Neuronal stem cell (in vitro differentiated cells): ENCODE measurements at regions not wholly inside any gene's neighbourhood (a gene's known extent, or its start where the extent isn't known, plus 50 kb on each side); places are given as distances from the start of the nearest gene placed in this dataset.

ENCODE experiments used
- DNase-seq: peaks from one replicate; pipeline ENCODE4 v3.0.0-alpha.2; 2013; ENCODE audit warnings: low spot score
- H2AFZ ChIP-seq: one replicate; pipeline ENCODE4 v1.6.1; 2013; ENCODE audit warnings: mild to moderate bottlenecking, low read length, inconsistent platforms
- H2AK5ac ChIP-seq: 2 replicates; pipeline ENCODE4 v1.6.1; 2013; ENCODE audit warnings: low read depth, mild to moderate bottlenecking, inconsistent platforms, low read length, moderate library complexity, mixed read lengths
- H2BK120ac ChIP-seq: 2 replicates; pipeline ENCODE4 v1.6.1; 2013; ENCODE audit warnings: low read depth, mild to moderate bottlenecking, inconsistent platforms, low read length, moderate library complexity, mixed read lengths
- H2BK12ac ChIP-seq: one replicate; pipeline ENCODE4 v1.6.1; 2013; ENCODE audit warnings: low read length, inconsistent platforms
- H2BK15ac ChIP-seq: 2 replicates; pipeline ENCODE4 v1.6.1; 2013; ENCODE audit warnings: mild to moderate bottlenecking, low read length, inconsistent platforms, mixed read lengths
- H2BK5ac ChIP-seq: one replicate; pipeline ENCODE4 v1.6.1; 2013; ENCODE audit warnings: inconsistent platforms, mild to moderate bottlenecking, low read length, moderate library complexity
- H3K14ac ChIP-seq: one replicate; pipeline ENCODE4 v1.6.1; 2013; ENCODE audit warnings: low read length, inconsistent platforms
- H3K18ac ChIP-seq: 2 replicates; pipeline ENCODE4 v1.6.1; 2013; ENCODE audit warnings: low read length, inconsistent platforms
- H3K23ac ChIP-seq: 2 replicates; pipeline ENCODE4 v1.6.1; 2013; ENCODE audit warnings: low read depth, mild to moderate bottlenecking, mixed read lengths, low read length, inconsistent platforms; ENCODE audit not compliant: poor library complexity
- H3K27ac ChIP-seq: replicated peaks from 3 replicates; pipeline ENCODE4 v1.5.1; 2013; ENCODE audit warnings: low read length, inconsistent platforms
- H3K27me3 ChIP-seq, 3 experiments: 2 replicates each; pipeline ENCODE4 v1.6.1; 2013; ENCODE audit warnings: low read length in 3 of 3, mild to moderate bottlenecking in 2 of 3, inconsistent platforms in 1 of 3, low read depth in 1 of 3, mixed read lengths in 1 of 3, moderate library complexity in 1 of 3; ENCODE audit not compliant: control insufficient read depth in 3 of 3, insufficient read depth in 3 of 3
- H3K36me3 ChIP-seq, 2 donors: replicated peaks in 1 of 2; 2 replicates each; pipeline ENCODE4 v1.6.1; 2013; ENCODE audit warnings: low read length in 2 of 2; ENCODE audit not compliant: control insufficient read depth in 2 of 2, insufficient read depth in 2 of 2
- H3K4ac ChIP-seq: 2 replicates; pipeline ENCODE4 v1.6.1; 2013; ENCODE audit warnings: inconsistent platforms, mild to moderate bottlenecking, low read length, moderate library complexity
- H3K4me1 ChIP-seq, 2 donors: 1 replicate in 1 of 2; 2 replicates in 1 of 2; pipeline ENCODE4 v1.6.1; 2013; ENCODE audit warnings: low read length in 2 of 2, low read depth in 1 of 2; ENCODE audit not compliant: control insufficient read depth in 2 of 2, insufficient read depth in 1 of 2
- H3K4me2 ChIP-seq: one replicate; pipeline ENCODE4 v1.6.1; 2013; ENCODE audit warnings: mild to moderate bottlenecking, low read length, inconsistent platforms; ENCODE audit not compliant: insufficient read depth, poor library complexity, severe bottlenecking
- H3K4me3 ChIP-seq, 2 donors: 2 replicates each; pipeline ENCODE4 v1.5.1; 2013; ENCODE audit warnings: low read length in 2 of 2, mild to moderate bottlenecking in 2 of 2, inconsistent platforms in 1 of 2, moderate library complexity in 1 of 2
- H3K79me1 ChIP-seq: one replicate; pipeline ENCODE4 v1.6.1; 2013; ENCODE audit warnings: low read depth, mild to moderate bottlenecking, inconsistent platforms, low read length, moderate library complexity
- H3K9ac ChIP-seq: one replicate; pipeline ENCODE4 v1.6.1; 2013; ENCODE audit warnings: mild to moderate bottlenecking, low read depth, low read length, inconsistent platforms; ENCODE audit not compliant: poor library complexity
- H3K9me3 ChIP-seq, 2 donors: replicated peaks in 1 of 2; 2 replicates each; pipeline versions ENCODE3 to v1.6.1; 2013; ENCODE audit warnings: low read length in 2 of 2, mild to moderate bottlenecking in 2 of 2, inconsistent platforms in 1 of 2, low read depth in 1 of 2, mixed read lengths in 1 of 2, moderate library complexity in 1 of 2; ENCODE audit not compliant: control insufficient read depth in 2 of 2, insufficient read depth in 1 of 2
- H4K8ac ChIP-seq: one replicate; pipeline ENCODE4 v1.6.1; 2013; ENCODE audit warnings: low read depth, mild to moderate bottlenecking, inconsistent platforms, low read length, moderate library complexity
- H4K91ac ChIP-seq: one replicate; pipeline ENCODE4 v1.6.1; 2013; ENCODE audit warnings: low read length, low read depth, mild to moderate bottlenecking, inconsistent platforms; ENCODE audit not compliant: poor library complexity
- WGBS, 2 donors: extraction: QIAGEN DNeasy Blood & Tissue Kit; methylation state at CpG; one replicate each; pipeline ENCODE4 v1.1.7; 2013; ENCODE audit warnings: missing lambda C conversion rate in 2 of 2, mixed read lengths in 1 of 2; ENCODE audit not compliant: insufficient read length in 2 of 2, insufficient replicate concordance in 1 of 2; ENCODE audit errors: extremely low coverage in 2 of 2; 5-methylcytosine and 5-hydroxymethylcytosine counted together

DNA sequence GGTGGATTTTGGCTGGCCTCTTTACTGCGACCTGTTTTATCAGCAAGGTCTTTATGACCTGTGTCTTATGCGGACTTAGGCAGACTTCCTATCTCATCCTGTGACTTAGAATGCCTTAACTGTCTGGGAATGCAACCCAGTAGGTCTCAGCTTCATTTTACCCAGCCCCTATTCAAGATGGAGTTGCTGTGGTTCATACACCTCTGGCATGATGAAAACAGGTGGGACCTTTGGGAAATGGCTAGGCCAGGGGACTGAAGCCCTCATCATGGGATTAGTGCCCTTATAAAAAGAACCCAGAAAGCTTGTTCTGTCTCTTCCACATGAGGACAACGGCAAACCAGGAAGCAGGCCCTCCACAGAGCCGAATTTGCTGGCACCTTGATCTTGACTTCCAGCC, 172.1 kb upstream of the MYO3A start:
- no peak overlapping the region for H4K91ac ChIP-seq
- H3K9me3 ChIP-seq = peaks cover 6 to 9% of the 10 kb centered on the region in 2 donors
- no peak overlapping the region for H3K14ac ChIP-seq
- H3K4me1 ChIP-seq = peaks cover 2 to 10% of the 10 kb centered on the region in 2 donors
- no peak for DNase-seq
- peaks cover 0 to 1% of the 10 kb centered on the region in 2 donors for H3K36me3 ChIP-seq
- WGBS, 2 donors = no CpG with 5 or more reads among the region's 4 CpGs
- no peak overlapping the region for H3K18ac ChIP-seq
- no peaks in the 10 kb centered on the region for H3K79me1 ChIP-seq
- H3K4me2 ChIP-seq = no peak overlapping the region
- no peak overlapping the region for H3K4me3 ChIP-seq
- H2AK5ac ChIP-seq = no peak overlapping the region
- no peak overlapping the region for H3K4ac ChIP-seq
- no peak overlapping the region for H2BK15ac ChIP-seq
- H4K8ac ChIP-seq = no peak overlapping the region
- no peak overlapping the region for H2BK120ac ChIP-seq
- H3K27ac ChIP-seq = no peak overlapping the region
- no peak overlapping the region for H3K9ac ChIP-seq
- H2BK5ac ChIP-seq = no peak overlapping the region
- no peak overlapping the region for H2BK12ac ChIP-seq
- H3K27me3 ChIP-seq = no peaks in the 10 kb centered on the region
- H2AFZ ChIP-seq = no peak overlapping the region
- H3K23ac ChIP-seq = no peak overlapping the region

GRCh38 chr10:25766213-25766612, 167.8 kb upstream of the MYO3A start:
- no peak overlapping the region for H3K23ac ChIP-seq
- H4K91ac ChIP-seq = no peak overlapping the region
- no peak overlapping the region for H2BK5ac ChIP-seq
- H3K4ac ChIP-seq = no peak overlapping the region
- peaks cover 6 to 9% of the 10 kb centered on the region in 2 donors for H3K9me3 ChIP-seq
- H4K8ac ChIP-seq = no peak overlapping the region
- H2AFZ ChIP-seq = peak overlapping the region; percentile 84
- no peak overlapping the region for H2BK15ac ChIP-seq
- no peaks in the 10 kb centered on the region for H3K27me3 ChIP-seq
- H3K14ac ChIP-seq = no peak overlapping the region
- peaks cover 2 to 12% of the 10 kb centered on the region in 2 donors for H3K4me1 ChIP-seq
- H3K36me3 ChIP-seq = peaks cover 0 to 1% of the 10 kb centered on the region in 2 donors
- H2BK120ac ChIP-seq = no peak overlapping the region
- H3K4me3 ChIP-seq = peak overlapping the region in 1 of 2 donors; percentile 44
- H3K4me2 ChIP-seq = no peak overlapping the region
- no peak overlapping the region for H3K18ac ChIP-seq
- WGBS, 2 donors = no CpG with 5 or more reads among the region's 2 CpGs
- no peak overlapping the region for H2BK12ac ChIP-seq
- H3K27ac ChIP-seq = no peak overlapping the region
- no peak overlapping the region for H3K9ac ChIP-seq
- no peak overlapping the region for H2AK5ac ChIP-seq
- DNase-seq = no peak
- no peaks in the 10 kb centered on the region for H3K79me1 ChIP-seq

- Histone ChIP-seq H2BK120ac (no peak overlapping the region), H3K9ac (no peak overlapping the region), H2BK12ac (no peak overlapping the region), H3K4me3 (peak overlapping the region; percentile 44 to 53), H3K4me1 (peaks cover 2 to 12% of the 10 kb centered on the region in 2 donors), H3K36me3 (peaks cover 0 to 1% of the 10 kb centered on the region in 2 donors), H2AFZ (peak overlapping the region; percentile 84), H3K79me1 (no peaks in the 10 kb centered on the region), H3K4ac (no peak overlapping the region), H4K91ac (no peak overlapping the region), H3K14ac (no peak overlapping the region), H3K23ac (no peak overlapping the region), H2BK15ac (no peak overlapping the region), H3K4me2 (peak overlapping the region; percentile 56), H4K8ac (no peak overlapping the region), H3K27ac (peak overlapping the region; percentile 67), H3K18ac (no peak overlapping the region), H2BK5ac (no peak overlapping the region), H3K9me3 (peaks cover 6 to 9% of the 10 kb centered on the region in 2 donors), H2AK5ac (no peak overlapping the region), H3K27me3 (no peaks in the 10 kb centered on the region)
- DNase-seq = peak; percentile 20
- WGBS, 2 donors = no CpG with 5 or more reads among the region's 16 CpGs
Measured at GRCh38 chr10:25766687-25767221, 167.3 kb upstream of the MYO3A start.

DNA sequence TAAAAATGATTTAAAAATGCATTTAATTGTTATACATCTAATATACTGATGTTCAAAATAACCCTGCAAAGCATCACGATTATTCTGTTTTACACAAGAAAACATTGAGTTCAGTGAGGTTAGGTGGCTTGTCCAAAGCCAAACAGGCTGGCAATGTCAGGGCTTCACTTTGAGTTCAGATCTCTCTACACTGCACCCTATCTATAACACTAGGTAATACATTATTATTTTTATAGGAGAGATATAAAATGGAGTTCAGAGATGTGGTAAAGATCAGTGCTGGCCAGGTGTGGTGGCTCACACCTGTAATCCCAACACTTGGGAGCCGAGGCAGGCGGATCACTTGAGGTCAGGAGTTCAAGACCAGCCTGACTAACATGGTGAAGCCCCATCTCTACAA, 165.9 kb upstream of the MYO3A start:
- H2AK5ac ChIP-seq = no peak overlapping the region
- no peak overlapping the region for H3K27ac ChIP-seq
- no peak overlapping the region for H3K4me2 ChIP-seq
- H3K79me1 ChIP-seq = no peaks in the 10 kb centered on the region
- no peak overlapping the region for H2BK5ac ChIP-seq
- no peak overlapping the region for H3K4ac ChIP-seq
- H2AFZ ChIP-seq = no peak overlapping the region
- DNase-seq = no peak
- H3K36me3 ChIP-seq = peaks cover 0 to 1% of the 10 kb centered on the region in 2 donors
- peaks cover 2 to 12% of the 10 kb centered on the region in 2 donors for H3K4me1 ChIP-seq
- H3K27me3 ChIP-seq = no peaks in the 10 kb centered on the region
- no peak overlapping the region for H3K18ac ChIP-seq
- H2BK120ac ChIP-seq = no peak overlapping the region
- H3K14ac ChIP-seq = no peak overlapping the region
- H3K4me3 ChIP-seq = no peak overlapping the region
- H3K9me3 ChIP-seq = peaks cover 2 to 8% of the 10 kb centered on the region in 2 donors
- WGBS, 2 donors = no CpG with 5 or more reads among the region's 3 CpGs
- H4K91ac ChIP-seq = no peak overlapping the region
- H3K9ac ChIP-seq = no peak overlapping the region
- H4K8ac ChIP-seq = no peak overlapping the region
- no peak overlapping the region for H2BK15ac ChIP-seq
- H2BK12ac ChIP-seq = no peak overlapping the region
- no peak overlapping the region for H3K23ac ChIP-seq
